ENCODE measurements at regions not wholly inside any gene's neighbourhood (a gene's known extent, or its start where the extent isn't known, plus 50 kb on each side); places are given as distances from the start of the nearest gene placed in this dataset.

- Mint-ChIP-seq H3K27me3 (ENCODE audit: low read depth) (peaks cover 2% of the 10 kb centered on the region), H3K4me3 (no peak overlapping the region), H3K9me3 (no peaks in the 10 kb centered on the region), H3K4me1 (ENCODE audit: low read depth) (no peaks in the 10 kb centered on the region), H3K27ac (no peak overlapping the region), H3K36me3 (ENCODE audit: low read depth) (no peaks in the 10 kb centered on the region)
- intact Hi-C loops (cut with micrococcal nuclease), result no loop called here
- CTCF ChIA-PET, result no interaction called here
- DNase-seq, result no peak
Measured at GRCh38 chr13:97653443-97654140, 219.6 kb downstream of the RAP2A start.

- Mint-ChIP-seq H3K36me3 (ENCODE audit: low read depth) (no peaks in the 10 kb centered on the region), H3K9me3 (no peaks in the 10 kb centered on the region), H3K4me3 (no peak overlapping the region), H3K27ac (no peak overlapping the region), H3K4me1 (ENCODE audit: low read depth) (no peaks in the 10 kb centered on the region), H3K27me3 (ENCODE audit: low read depth) (peaks cover 2% of the 10 kb centered on the region)
- intact Hi-C loops (cut with micrococcal nuclease), result no loop called here
- CTCF ChIA-PET, result interaction anchor here (1.1 kb wide), 1 partner anchor 202 kb away, joined by 4 read pairs; no protein-coding TSS in a partner anchor
- DNase-seq, result no peak
Measured at GRCh38 chr13:97654236-97654635, 220.3 kb downstream of the RAP2A start.

DNA sequence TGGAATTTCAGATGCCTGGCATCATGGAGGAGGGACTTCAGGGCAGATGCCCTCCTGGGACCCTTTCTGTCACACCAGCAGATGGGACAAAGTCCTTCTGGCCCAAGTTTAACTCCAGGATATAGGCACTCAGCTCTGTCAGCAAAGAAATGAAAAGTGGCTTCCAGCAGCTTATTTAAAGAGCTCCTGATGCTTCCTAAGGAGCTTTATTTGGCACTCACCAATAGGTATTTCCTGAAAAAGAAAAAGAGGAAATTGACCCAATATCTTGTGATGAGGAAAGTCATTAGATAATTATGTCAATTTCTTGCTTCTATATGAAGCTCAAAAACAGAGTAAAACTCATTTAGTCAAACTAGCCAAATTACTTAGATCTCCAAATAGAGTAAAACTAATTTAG, 224.6 kb downstream of the RAP2A start:
- no peak overlapping the region for H3K4me3 Mint-ChIP-seq
- H3K27ac Mint-ChIP-seq, result no peak overlapping the region
- peaks cover 21% of the 10 kb centered on the region for H3K27me3 Mint-ChIP-seq (ENCODE audit: low read depth)
- no peaks in the 10 kb centered on the region for H3K9me3 Mint-ChIP-seq
- no peaks in the 10 kb centered on the region for H3K36me3 Mint-ChIP-seq (ENCODE audit: low read depth)
- no peaks in the 10 kb centered on the region for H3K4me1 Mint-ChIP-seq (ENCODE audit: low read depth)
- DNase-seq, result no peak
- intact Hi-C loops (cut with micrococcal nuclease), result no loop called here
- CTCF ChIA-PET, result no interaction called here

- Mint-ChIP-seq H3K36me3 (ENCODE audit: low read depth) (no peaks in the 10 kb centered on the region), H3K27me3 (ENCODE audit: low read depth) (peaks cover 20% of the 10 kb centered on the region), H3K4me3 (no peak overlapping the region), H3K4me1 (ENCODE audit: low read depth) (no peaks in the 10 kb centered on the region), H3K9me3 (no peaks in the 10 kb centered on the region), H3K27ac (no peak overlapping the region)
- CTCF ChIA-PET, result interaction anchor here (0.8 to 0.9 kb wide), 2 partner anchors 129 to 402 kb away, joined by 3 read pairs; no protein-coding TSS in a partner anchor
- peak; percentile 8 for DNase-seq
- intact Hi-C loops (cut with micrococcal nuclease), result no loop called here
Measured at GRCh38 chr13:97659602-97660001, 225.6 kb downstream of the RAP2A start.

DNA sequence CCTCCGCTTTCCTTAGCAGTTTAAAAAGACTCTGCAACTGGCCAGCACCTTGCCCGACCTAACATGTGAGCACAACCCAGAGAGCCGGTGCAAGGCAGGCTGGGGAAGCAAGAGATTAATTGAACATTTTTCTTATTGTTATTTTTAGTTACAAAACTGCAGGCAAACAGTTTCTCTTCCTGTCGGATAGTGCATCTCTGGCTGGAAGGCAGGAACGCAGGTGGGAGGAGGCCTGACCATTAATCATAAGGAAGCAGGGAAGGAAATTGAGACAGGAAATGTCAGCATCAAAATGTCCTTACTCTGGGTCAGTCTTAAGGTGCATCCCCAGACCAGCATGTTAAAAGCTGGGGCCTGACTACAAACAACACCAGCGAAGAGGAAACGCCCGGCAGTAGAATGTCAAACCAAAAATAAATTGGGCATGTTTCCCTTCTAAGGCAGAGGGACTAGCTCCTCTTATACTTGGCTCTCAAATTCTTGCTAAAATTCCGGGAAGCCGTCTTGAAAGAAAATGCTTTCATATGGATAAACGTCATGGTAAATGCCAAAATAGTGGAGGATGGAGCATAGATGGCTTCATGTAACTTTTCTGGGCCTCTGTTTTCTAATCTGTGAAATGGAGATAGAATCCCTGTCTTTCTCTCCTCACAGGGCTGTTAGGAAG, 226.8 kb downstream of the RAP2A start:
- Mint-ChIP-seq H3K4me1 (ENCODE audit: low read depth) (no peaks in the 10 kb centered on the region), H3K27me3 (ENCODE audit: low read depth) (peaks cover 20% of the 10 kb centered on the region), H3K27ac (no peak overlapping the region), H3K36me3 (ENCODE audit: low read depth) (no peaks in the 10 kb centered on the region), H3K9me3 (no peaks in the 10 kb centered on the region), H3K4me3 (no peak overlapping the region)
- DNase-seq, result no peak
- intact Hi-C loops (cut with micrococcal nuclease), result no loop called here
- CTCF ChIA-PET, result no interaction called here

DNA sequence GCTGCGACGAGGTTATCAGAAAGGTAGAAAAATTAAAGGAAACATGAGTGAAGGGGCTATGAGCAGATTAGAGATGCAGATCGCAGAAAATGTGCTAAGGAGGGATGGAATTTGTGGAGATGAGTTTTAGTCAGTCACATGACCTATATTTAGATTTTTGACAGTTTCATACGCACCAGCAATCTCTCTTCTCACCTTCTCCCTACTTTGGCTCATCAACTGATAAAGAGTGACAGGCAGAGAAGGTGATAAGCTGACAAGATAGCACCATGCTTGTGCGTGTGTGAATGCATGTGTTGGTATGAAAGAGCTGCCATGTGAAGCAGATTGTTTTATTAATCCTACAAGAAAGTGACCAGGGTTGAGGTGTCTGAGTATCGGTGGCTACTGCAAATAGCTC, 252.6 kb downstream of the RAP2A start:
- Mint-ChIP-seq H3K9me3 (no peaks in the 10 kb centered on the region), H3K27ac (no peak overlapping the region), H3K4me3 (no peak overlapping the region), H3K36me3 (ENCODE audit: low read depth) (no peaks in the 10 kb centered on the region), H3K27me3 (ENCODE audit: low read depth) (peaks cover 8% of the 10 kb centered on the region), H3K4me1 (ENCODE audit: low read depth) (no peaks in the 10 kb centered on the region)
- no peak for DNase-seq
- intact Hi-C loops (cut with micrococcal nuclease), result no loop called here
- CTCF ChIA-PET, result no interaction called here

DNA sequence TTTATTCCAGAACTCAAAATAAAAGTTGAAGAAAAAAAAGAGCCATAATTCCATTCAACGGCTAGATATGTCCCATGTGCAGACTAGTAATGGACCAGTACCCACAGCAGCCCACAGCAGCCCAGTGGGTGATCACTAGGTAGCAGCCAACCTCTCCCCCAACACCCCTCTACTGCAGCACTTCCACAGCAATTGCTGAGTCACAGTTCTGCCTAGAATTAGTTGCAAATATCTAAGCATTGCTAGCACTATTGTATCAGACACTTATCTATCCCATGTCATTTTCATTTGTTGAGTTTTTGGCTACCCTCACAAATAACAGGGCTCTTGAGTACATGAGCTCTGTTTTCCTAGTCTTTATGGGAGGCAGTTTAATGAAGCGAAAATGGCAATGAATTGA, 258.7 kb downstream of the RAP2A start:
- Mint-ChIP-seq H3K36me3 (ENCODE audit: low read depth) (no peaks in the 10 kb centered on the region), H3K4me3 (no peak overlapping the region), H3K27ac (no peak overlapping the region), H3K27me3 (ENCODE audit: low read depth) (peaks cover 11% of the 10 kb centered on the region), H3K4me1 (ENCODE audit: low read depth) (no peaks in the 10 kb centered on the region), H3K9me3 (peaks cover 3% of the 10 kb centered on the region)
- no peak for DNase-seq
- intact Hi-C loops (cut with micrococcal nuclease), result no loop called here
- CTCF ChIA-PET, result no interaction called here

GRCh38 chr13:97695684-97696083, 257.8 kb upstream of the IPO5 start:
- Mint-ChIP-seq H3K9me3 (peaks cover 3% of the 10 kb centered on the region), H3K4me3 (no peak overlapping the region), H3K27me3 (ENCODE audit: low read depth) (peaks cover 13% of the 10 kb centered on the region), H3K27ac (no peak overlapping the region), H3K36me3 (ENCODE audit: low read depth) (no peaks in the 10 kb centered on the region), H3K4me1 (ENCODE audit: low read depth) (no peaks in the 10 kb centered on the region)
- DNase-seq, result no peak
- intact Hi-C loops (cut with micrococcal nuclease), result no loop called here
- CTCF ChIA-PET, result no interaction called here

DNA sequence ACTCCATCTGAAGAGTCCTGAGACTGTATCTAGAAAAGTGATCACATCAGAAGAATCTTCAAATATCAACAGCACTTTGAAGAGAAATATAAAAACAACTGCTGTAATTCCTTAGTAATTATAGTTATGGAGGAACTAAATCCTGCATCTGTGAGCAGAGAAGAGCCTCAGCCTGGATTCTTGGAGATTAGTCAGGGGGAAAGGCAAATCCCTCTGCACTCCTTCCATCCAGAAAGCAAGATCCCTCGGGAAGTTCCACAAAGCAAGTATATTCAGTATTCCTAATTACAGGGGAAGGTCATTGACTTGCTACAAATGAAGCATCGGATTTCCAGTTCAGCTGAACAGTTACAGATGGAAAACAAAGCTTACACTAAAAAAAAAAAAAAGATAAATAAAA, 256.6 kb upstream of the IPO5 start:
- DNase-seq, result no peak
- no peak overlapping the region for H3K27ac Mint-ChIP-seq
- intact Hi-C loops (cut with micrococcal nuclease), result no loop called here
- H3K4me3 Mint-ChIP-seq, result no peak overlapping the region
- H3K9me3 Mint-ChIP-seq, result peaks cover 3% of the 10 kb centered on the region
- CTCF ChIA-PET, result no interaction called here
- H3K36me3 Mint-ChIP-seq (ENCODE audit: low read depth), result no peaks in the 10 kb centered on the region
- no peaks in the 10 kb centered on the region for H3K4me1 Mint-ChIP-seq (ENCODE audit: low read depth)
- H3K27me3 Mint-ChIP-seq (ENCODE audit: low read depth), result peaks cover 16% of the 10 kb centered on the region

DNA sequence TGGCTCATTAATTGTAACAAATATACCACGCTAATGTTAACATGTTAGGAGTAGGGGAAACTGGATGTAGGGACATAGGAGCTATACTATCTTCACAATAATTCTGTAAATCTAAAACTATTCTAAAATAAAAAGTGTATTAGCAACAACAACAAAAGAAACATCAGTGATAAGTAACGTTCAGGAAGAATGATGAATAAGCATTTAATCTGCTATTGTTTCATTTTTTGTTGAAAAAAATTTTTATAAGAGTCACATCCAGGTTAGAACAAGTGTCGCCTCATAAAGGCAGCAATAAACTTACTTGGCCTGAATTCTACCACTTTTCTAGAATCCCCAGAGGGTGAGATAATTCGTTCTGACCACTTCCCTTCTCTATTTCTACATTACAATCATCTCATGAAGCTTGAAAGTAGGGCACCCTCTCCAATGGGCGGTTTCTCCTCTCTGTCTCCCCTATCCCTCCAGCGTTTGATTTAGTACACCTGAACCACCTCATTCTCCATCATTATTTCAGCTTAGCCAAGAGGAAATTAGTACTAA, 253.1 kb upstream of the IPO5 start:
- no peak overlapping the region for H3K27ac Mint-ChIP-seq
- intact Hi-C loops (cut with micrococcal nuclease), result no loop called here
- CTCF ChIA-PET, result no interaction called here
- no peak overlapping the region for H3K4me3 Mint-ChIP-seq
- DNase-seq, result no peak
- H3K27me3 Mint-ChIP-seq (ENCODE audit: low read depth), result peaks cover 8% of the 10 kb centered on the region
- no peaks in the 10 kb centered on the region for H3K9me3 Mint-ChIP-seq
- H3K4me1 Mint-ChIP-seq (ENCODE audit: low read depth), result no peaks in the 10 kb centered on the region
- H3K36me3 Mint-ChIP-seq (ENCODE audit: low read depth), result no peaks in the 10 kb centered on the region

DNA sequence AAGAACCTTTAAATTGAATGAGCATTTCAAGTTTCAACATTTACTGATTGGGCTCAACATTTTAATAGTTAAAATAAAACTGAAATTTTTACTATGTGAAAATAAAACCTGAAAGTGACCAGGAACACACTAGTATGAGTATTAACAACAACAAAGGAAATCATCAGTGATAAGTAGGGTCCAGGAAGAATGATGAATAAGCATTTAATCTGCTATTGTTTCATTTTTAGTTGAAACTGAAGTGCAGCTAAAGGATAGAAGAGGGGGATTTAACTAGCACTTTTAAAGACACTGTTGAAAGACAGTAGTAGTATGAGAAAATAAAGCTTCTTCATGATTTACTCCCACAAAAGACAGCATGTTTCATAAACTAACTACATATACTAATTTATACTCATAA, 250.9 kb upstream of the IPO5 start:
- H3K27ac Mint-ChIP-seq, result no peak overlapping the region
- no peak for DNase-seq
- no peak overlapping the region for H3K4me3 Mint-ChIP-seq
- CTCF ChIA-PET, result no interaction called here
- no peaks in the 10 kb centered on the region for H3K4me1 Mint-ChIP-seq (ENCODE audit: low read depth)
- no peaks in the 10 kb centered on the region for H3K36me3 Mint-ChIP-seq (ENCODE audit: low read depth)
- peaks cover 11% of the 10 kb centered on the region for H3K27me3 Mint-ChIP-seq (ENCODE audit: low read depth)
- intact Hi-C loops (cut with micrococcal nuclease), result no loop called here
- no peaks in the 10 kb centered on the region for H3K9me3 Mint-ChIP-seq

- no peak overlapping the region for H3K4me3 Mint-ChIP-seq
- no peaks in the 10 kb centered on the region for H3K4me1 Mint-ChIP-seq (ENCODE audit: low read depth)
- H3K27ac Mint-ChIP-seq, result no peak overlapping the region
- H3K36me3 Mint-ChIP-seq (ENCODE audit: low read depth), result no peaks in the 10 kb centered on the region
- H3K9me3 Mint-ChIP-seq, result peaks cover 7% of the 10 kb centered on the region
- DNase-seq, result no peak
- CTCF ChIA-PET, result no interaction called here
- H3K27me3 Mint-ChIP-seq (ENCODE audit: low read depth), result peaks cover 6% of the 10 kb centered on the region
- intact Hi-C loops (cut with micrococcal nuclease), result no loop called here
Measured at GRCh38 chr13:97710797-97711196, 242.7 kb upstream of the IPO5 start.

DNA sequence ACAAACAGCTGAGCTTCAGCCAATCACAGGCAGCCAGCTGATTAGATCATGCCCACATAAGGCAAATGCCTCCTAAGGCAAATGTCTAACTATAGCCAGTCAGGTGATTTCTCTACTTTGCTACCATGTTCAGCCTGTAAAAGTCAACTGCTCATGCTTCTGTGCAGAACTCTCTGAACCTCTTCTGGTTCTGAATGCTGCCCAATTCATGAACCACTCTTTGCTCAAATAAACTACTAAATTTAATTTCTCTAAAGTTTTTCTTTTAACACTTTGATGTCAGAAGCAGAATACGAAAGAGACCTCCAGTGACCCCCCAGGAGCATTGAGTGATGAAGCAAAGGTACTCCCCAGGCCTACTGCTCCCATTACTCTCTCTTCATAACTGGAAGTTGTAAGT, 240.7 kb upstream of the IPO5 start:
- Mint-ChIP-seq H3K36me3 (ENCODE audit: low read depth) (no peaks in the 10 kb centered on the region), H3K27me3 (ENCODE audit: low read depth) (no peaks in the 10 kb centered on the region), H3K27ac (no peak overlapping the region), H3K4me3 (no peak overlapping the region), H3K4me1 (ENCODE audit: low read depth) (no peaks in the 10 kb centered on the region), H3K9me3 (peaks cover 7% of the 10 kb centered on the region)
- CTCF ChIA-PET, result no interaction called here
- intact Hi-C loops (cut with micrococcal nuclease), result no loop called here
- DNase-seq, result no peak
